ENCODE measurements at regions not wholly inside any gene's neighbourhood (a gene's known extent, or its start where the extent isn't known, plus 50 kb on each side); places are given as distances from the start of the nearest gene placed in this dataset.

- H3K4me3 ChIP-seq (ENCODE audit: severe bottlenecking): no peak overlapping the region
- ATAC-seq (ENCODE audit: low read depth) (no peak), DNase-seq (ENCODE audit: low spot score) (no peak)
- no peak overlapping the region for H3K27ac ChIP-seq (ENCODE audit: poor library complexity, severe bottlenecking)
- H3K9me3 ChIP-seq (ENCODE audit: severe bottlenecking): peaks cover 11% of the 10 kb centered on the region
- H3K4me1 ChIP-seq (ENCODE audit: insufficient read depth, poor library complexity, severe bottlenecking): no peaks in the 10 kb centered on the region
- TF ChIP-seq CTCF (IDR thresholded peaks at IDR 0.05; ENCODE audit: poor library complexity, severe bottlenecking): no peak
- no peaks in the 10 kb centered on the region for H3K36me3 ChIP-seq (ENCODE audit: low read depth)
- H3K27me3 ChIP-seq (ENCODE audit: insufficient read depth, poor library complexity, severe bottlenecking): no peaks in the 10 kb centered on the region
Measured at GRCh38 chr5:3030511-3031165, 279.2 kb upstream of the IRX2 start.

GRCh38 chr5:3029396-3029795 is 277.9 kb upstream of the IRX2 start:
- Histone ChIP-seq H3K4me1 (ENCODE audit: insufficient read depth, poor library complexity, severe bottlenecking) (no peaks in the 10 kb centered on the region), H3K4me3 (ENCODE audit: severe bottlenecking) (no peak overlapping the region), H3K36me3 (ENCODE audit: low read depth) (no peaks in the 10 kb centered on the region), H3K27me3 (ENCODE audit: insufficient read depth, poor library complexity, severe bottlenecking) (no peaks in the 10 kb centered on the region), H3K9me3 (ENCODE audit: severe bottlenecking) (peaks cover 9% of the 10 kb centered on the region), H3K27ac (ENCODE audit: poor library complexity, severe bottlenecking) (no peak overlapping the region)
- ATAC-seq (ENCODE audit: low read depth) (no peak), DNase-seq (ENCODE audit: low spot score) (no peak)
- no peak for TF ChIP-seq CTCF (IDR thresholded peaks at IDR 0.05; ENCODE audit: poor library complexity, severe bottlenecking)

- no peaks in the 10 kb centered on the region for H3K27me3 ChIP-seq (ENCODE audit: insufficient read depth, poor library complexity, severe bottlenecking)
- no peaks in the 10 kb centered on the region for H3K36me3 ChIP-seq (ENCODE audit: low read depth)
- H3K4me3 ChIP-seq (ENCODE audit: severe bottlenecking): no peak overlapping the region
- H3K4me1 ChIP-seq (ENCODE audit: insufficient read depth, poor library complexity, severe bottlenecking): no peaks in the 10 kb centered on the region
- no peak for TF ChIP-seq CTCF (IDR thresholded peaks at IDR 0.05; ENCODE audit: poor library complexity, severe bottlenecking)
- peaks cover 9% of the 10 kb centered on the region for H3K9me3 ChIP-seq (ENCODE audit: severe bottlenecking)
- ATAC-seq (ENCODE audit: low read depth): no peak
- H3K27ac ChIP-seq (ENCODE audit: poor library complexity, severe bottlenecking): no peak overlapping the region
- DNase-seq (ENCODE audit: low spot score): no peak
Measured at GRCh38 chr5:3027866-3028635, 276.6 kb upstream of the IRX2 start.

GRCh38 chr5:3027185-3027865 is 275.8 kb upstream of the IRX2 start:
- Histone ChIP-seq H3K4me3 (ENCODE audit: severe bottlenecking) (no peak overlapping the region), H3K27me3 (ENCODE audit: insufficient read depth, poor library complexity, severe bottlenecking) (no peaks in the 10 kb centered on the region), H3K4me1 (ENCODE audit: insufficient read depth, poor library complexity, severe bottlenecking) (no peaks in the 10 kb centered on the region), H3K9me3 (ENCODE audit: severe bottlenecking) (peaks cover 9% of the 10 kb centered on the region), H3K27ac (ENCODE audit: poor library complexity, severe bottlenecking) (no peak overlapping the region), H3K36me3 (ENCODE audit: low read depth) (no peaks in the 10 kb centered on the region)
- no peak for ATAC-seq (ENCODE audit: low read depth)
- TF ChIP-seq CTCF (IDR thresholded peaks at IDR 0.05; ENCODE audit: poor library complexity, severe bottlenecking): no peak
- no peak for DNase-seq (ENCODE audit: low spot score)

All from RWPE2 (cell line).